NT2/D1 (cell line): ENCODE measurements at regions not wholly inside any gene's neighbourhood (a gene's known extent, or its start where the extent isn't known, plus 50 kb on each side); places are given as distances from the start of the nearest gene placed in this dataset.

Experiments used
- SUZ12 ChIP-seq: IDR thresholded peaks from 2 replicates; pipeline ENCODE4 v1.6.1; 2011; ENCODE audit not compliant: insufficient read length, insufficient read depth; ENCODE audit errors: extremely low read depth
- YY1 ChIP-seq: IDR thresholded peaks from 2 replicates; pipeline ENCODE4 v1.6.1; 2011; ENCODE audit not compliant: insufficient read length, insufficient read depth
- ZNF274 ChIP-seq: IDR thresholded peaks from 2 replicates; pipeline ENCODE4 v1.6.1; 2011; ENCODE audit warnings: mild to moderate bottlenecking, low read depth, low read length

GRCh38 chr9:117625154-117625553, 79.0 kb upstream of the TLR4 start:
- TF ChIP-seq YY1 (no peak), SUZ12 (no peak), ZNF274 (no peak)
